ENCODE measurements at regions not wholly inside any gene's neighbourhood (a gene's known extent, or its start where the extent isn't known, plus 50 kb on each side); places are given as distances from the start of the nearest gene placed in this dataset.

DNA sequence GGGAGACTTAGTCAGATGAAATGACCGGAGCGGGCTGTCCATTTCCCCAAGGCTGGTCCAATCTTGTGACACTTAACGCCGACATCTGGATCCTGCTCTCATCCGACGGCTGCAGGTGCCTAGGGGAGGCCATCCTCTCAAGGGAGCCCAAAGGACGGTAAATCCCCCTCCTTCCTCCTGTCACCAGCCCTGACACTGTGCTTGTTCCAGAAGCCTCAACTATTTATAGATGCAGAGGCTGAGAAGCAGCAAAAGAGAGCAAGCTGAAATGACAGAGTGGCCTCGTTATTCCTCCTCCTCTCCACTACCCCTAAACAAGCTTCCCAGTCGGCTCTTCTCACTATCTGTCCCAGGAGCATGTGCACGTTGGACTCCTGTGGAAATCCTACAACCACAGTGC lies 533.7 kb downstream of the LIG4 start:
- TF ChIP-seq PPARA (CRISPR knock-in tag; IDR thresholded peaks at IDR 0.05; ENCODE audit: borderline replicate concordance) (no peak), ZC3H10 (CRISPR knock-in tag; IDR thresholded peaks at IDR 0.05) (no peak), ZNF565 (CRISPR knock-in tag; conservative IDR thresholded peaks at IDR 0.05; ENCODE audit: low read depth) (no peak), CSDC2 (CRISPR knock-in tag; IDR thresholded peaks at IDR 0.05) (no peak)
- TF ChIP-seq, protein P1, sequence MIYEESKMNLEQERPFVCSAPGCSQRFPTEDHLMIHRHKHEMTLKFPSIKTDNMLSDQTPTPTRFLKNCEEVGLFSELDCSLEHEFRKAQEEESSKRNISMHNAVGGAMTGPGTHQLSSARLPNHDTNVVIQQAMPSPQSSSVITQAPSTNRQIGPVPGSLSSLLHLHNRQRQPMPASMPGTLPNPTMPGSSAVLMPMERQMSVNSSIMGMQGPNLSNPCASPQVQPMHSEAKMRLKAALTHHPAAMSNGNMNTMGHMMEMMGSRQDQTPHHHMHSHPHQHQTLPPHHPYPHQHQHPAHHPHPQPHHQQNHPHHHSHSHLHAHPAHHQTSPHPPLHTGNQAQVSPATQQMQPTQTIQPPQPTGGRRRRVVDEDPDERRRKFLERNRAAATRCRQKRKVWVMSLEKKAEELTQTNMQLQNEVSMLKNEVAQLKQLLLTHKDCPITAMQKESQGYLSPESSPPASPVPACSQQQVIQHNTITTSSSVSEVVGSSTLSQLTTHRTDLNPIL (CRISPR knock-in tag; IDR thresholded peaks at IDR 0.05; ENCODE audit: low read depth) = no peak
